HEK293 (cell line): ENCODE measurements at regions not wholly inside any gene's neighbourhood (a gene's known extent, or its start where the extent isn't known, plus 50 kb on each side); places are given as distances from the start of the nearest gene placed in this dataset.

Experiments used
- CTCF ChIP-seq: fragments of 450-650 bp; formaldehyde crosslinking; IDR thresholded peaks from 2 replicates; pipeline ENCODE4 v1.5.1; 2016; ENCODE audit warnings: missing biosample characterization, missing genetic modification characterization
- ZBTB20 ChIP-seq: fragments of 450-650 bp; formaldehyde crosslinking; IDR thresholded peaks from 2 replicates; pipeline ENCODE4 v1.5.1; 2016; ENCODE audit warnings: missing biosample characterization, missing genetic modification characterization

- TF ChIP-seq CTCF (tag by site-specific recombination) (no peak), ZBTB20 (tag by site-specific recombination) (no peak)
These were observed 1082.3 kb upstream of the PABPC4L start for GRCh38 chr4:135283934-135284333.
